ENCODE measurements at regions not wholly inside any gene's neighbourhood (a gene's known extent, or its start where the extent isn't known, plus 50 kb on each side); places are given as distances from the start of the nearest gene placed in this dataset.

DNA sequence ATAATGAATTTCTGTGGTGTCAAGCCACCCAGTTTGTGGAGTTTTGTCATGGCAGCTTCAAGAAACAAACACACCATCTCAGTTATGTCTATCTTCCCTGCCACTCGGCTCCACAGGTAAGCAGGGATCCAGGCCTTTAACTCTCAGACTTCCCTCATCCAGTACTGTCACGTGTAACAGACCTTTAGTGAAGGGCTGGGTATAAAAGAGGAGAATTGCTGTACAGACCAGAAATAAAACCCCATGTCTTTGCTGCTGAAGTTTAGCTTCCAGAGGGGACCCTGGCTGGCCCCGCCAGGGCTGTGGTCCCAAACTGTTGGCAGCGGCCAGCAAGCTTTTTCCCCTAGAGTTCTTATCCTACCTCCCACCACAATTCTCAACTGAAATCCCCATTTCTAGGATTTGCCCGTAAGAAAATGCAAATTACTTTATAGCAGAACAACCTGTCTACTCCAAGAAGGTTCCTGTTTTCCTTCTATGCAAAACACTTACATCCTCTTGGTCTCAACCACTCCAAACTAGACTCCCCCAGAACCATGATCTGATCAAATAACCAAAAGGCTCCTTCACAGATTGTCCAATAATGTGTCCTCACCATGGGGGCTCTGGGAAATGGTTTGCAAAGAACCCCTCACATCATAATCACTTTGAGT, 438.0 kb upstream of the ID2 start:
- no peak overlapping the region for H3K27ac ChIP-seq
- WGBS, 4 donors, result 94 to 96% (median 96%) methylated on average over 5 of the region's 5 CpGs
- TF ChIP-seq POLR2A (IDR thresholded peaks at IDR 0.05) (no peak), CTCF (IDR thresholded peaks at IDR 0.05) (no peak)

GRCh38 chr2:8244639-8245038, 437.2 kb upstream of the ID2 start:
- DNase-seq (peak in 1 of 5 donors; percentile 45), ATAC-seq (peak in 1 of 4 donors; percentile 43)
- WGBS, 4 donors, result 80 to 91% (median 90%) methylated on average over 2 of the region's 2 CpGs

More for the DNA sequence above, 438.0 kb upstream of the ID2 start:
- Histone ChIP-seq H3K36me3 (no peaks in the 10 kb centered on the region), H3K4me1 (peaks cover 0 to 17% (median 3%) of the 10 kb centered on the region in 12 donors), H3K27me3 (no peaks in the 10 kb centered on the region), H3K4me3 (no peak overlapping the region), H3K9me3 (peaks cover 0 to 12% (median 3%) of the 10 kb centered on the region in 12 donors)
- no peak for DNase-seq
- ATAC-seq, result no peak
- intact Hi-C loops (cut with DNase I), result no loop called here

GRCh38 chr2:8246137-8246536, 435.7 kb upstream of the ID2 start:
- no peak for ATAC-seq
- intact Hi-C loops (cut with DNase I), result no loop called here
- 97 to 99% (median 98%) methylated on average over 3 of the region's 3 CpGs for WGBS, 4 donors

More at GRCh38 chr2:8244639-8245038, 437.2 kb upstream of the ID2 start:
- peaks cover 0 to 12% (median 3%) of the 10 kb centered on the region in 12 donors for H3K9me3 ChIP-seq
- no peaks in the 10 kb centered on the region for H3K36me3 ChIP-seq
- H3K27me3 ChIP-seq, result no peaks in the 10 kb centered on the region
- TF ChIP-seq POLR2A (IDR thresholded peaks at IDR 0.05) (no peak), CTCF (IDR thresholded peaks at IDR 0.05) (no peak)
- intact Hi-C loops (cut with DNase I), result no loop called here
- no peak overlapping the region for H3K27ac ChIP-seq
- peaks cover 0 to 15% (median 1%) of the 10 kb centered on the region in 12 donors for H3K4me1 ChIP-seq
- H3K4me3 ChIP-seq, result no peak overlapping the region

More at GRCh38 chr2:8246137-8246536, 435.7 kb upstream of the ID2 start:
- TF ChIP-seq POLR2A (IDR thresholded peaks at IDR 0.05) (no peak), CTCF (IDR thresholded peaks at IDR 0.05) (no peak)
- Histone ChIP-seq H3K4me1 (peaks cover 0 to 15% (median 1%) of the 10 kb centered on the region in 12 donors), H3K27ac (no peak overlapping the region), H3K27me3 (no peaks in the 10 kb centered on the region), H3K4me3 (no peak overlapping the region), H3K9me3 (peaks cover 0 to 19% (median 3%) of the 10 kb centered on the region in 12 donors), H3K36me3 (no peaks in the 10 kb centered on the region)
- no peak for DNase-seq

All from heart left ventricle (tissue), 16 donors.